ENCODE measurements at regions not wholly inside any gene's neighbourhood (a gene's known extent, or its start where the extent isn't known, plus 50 kb on each side); places are given as distances from the start of the nearest gene placed in this dataset.
A peak's percentile ranks its signal among the peaks of the same experiment; 100 is the strongest.

- H3K36me3 ChIP-seq (ENCODE audit: insufficient read depth, low read length): no peaks in the 10 kb centered on the region
- CTCF ChIA-PET (ENCODE audit: partially characterized antibody): interaction anchor here (0.9 to 1.9 kb wide), 3 partner anchors 19 to 705 kb away, joined by 3 to 14 read pairs (median 3); no protein-coding TSS in a partner anchor
- H3K4me1 Mint-ChIP-seq: no peaks in the 10 kb centered on the region
- H3K4me3 ChIP-seq (ENCODE audit: low read length in 2 of 2): no peak overlapping the region
- POLR2A ChIA-PET (ENCODE audit: partially characterized antibody): no interaction called here
- peaks cover 17 to 28% of the 10 kb centered on the region in 2 donors for H3K27me3 Mint-ChIP-seq
- peak in 1 of 5 donors; percentile 1 for DNase-seq
- no peak overlapping the region for H3K27ac ChIP-seq (ENCODE audit: low read depth, low read length)
- H3K27ac Mint-ChIP-seq: no peak overlapping the region
- no peaks in the 10 kb centered on the region for H3K4me1 ChIP-seq (ENCODE audit: insufficient read depth, low read length)
- H3K9me3 ChIP-seq (ENCODE audit: control insufficient read depth in 1 of 2, low read length in 2 of 2): no peaks in the 10 kb centered on the region
- intact Hi-C loops (cut with micrococcal nuclease): no loop called here
- no peaks in the 10 kb centered on the region for H3K36me3 Mint-ChIP-seq
- no peaks in the 10 kb centered on the region for H3K9me3 Mint-ChIP-seq
- H3K4me3 Mint-ChIP-seq: no peak overlapping the region
- no peaks in the 10 kb centered on the region for H3K27me3 ChIP-seq (ENCODE audit: insufficient read depth, low read length)
Measured at GRCh38 chr7:127504715-127505114, 80.7 kb downstream of the GCC1 start.

- Mint-ChIP-seq H3K36me3 (no peaks in the 10 kb centered on the region), H3K27me3 (peaks cover 11 to 16% of the 10 kb centered on the region in 2 donors), H3K27ac (no peak overlapping the region), H3K9me3 (no peaks in the 10 kb centered on the region), H3K4me1 (no peaks in the 10 kb centered on the region), H3K4me3 (no peak overlapping the region)
- Histone ChIP-seq H3K4me1 (ENCODE audit: insufficient read depth, low read length) (no peaks in the 10 kb centered on the region), H3K27ac (ENCODE audit: low read depth, low read length) (no peak overlapping the region), H3K9me3 (ENCODE audit: control insufficient read depth in 1 of 2, low read length in 2 of 2) (no peaks in the 10 kb centered on the region), H3K4me3 (ENCODE audit: low read length in 2 of 2) (no peak overlapping the region), H3K36me3 (ENCODE audit: insufficient read depth, low read length) (no peaks in the 10 kb centered on the region), H3K27me3 (ENCODE audit: insufficient read depth, low read length) (no peaks in the 10 kb centered on the region)
- intact Hi-C loops (cut with micrococcal nuclease): no loop called here
- DNase-seq: no peak
- ChIA-PET POLR2A (ENCODE audit: partially characterized antibody) (no interaction called here), CTCF (ENCODE audit: partially characterized antibody) (interaction anchor here (1.1 to 1.5 kb wide), 2 partner anchors 16 to 154 kb away, joined by 3 to 4 read pairs; no protein-coding TSS in a partner anchor)
Measured at GRCh38 chr7:127501817-127502216, 83.6 kb downstream of the GCC1 start.

DNA sequence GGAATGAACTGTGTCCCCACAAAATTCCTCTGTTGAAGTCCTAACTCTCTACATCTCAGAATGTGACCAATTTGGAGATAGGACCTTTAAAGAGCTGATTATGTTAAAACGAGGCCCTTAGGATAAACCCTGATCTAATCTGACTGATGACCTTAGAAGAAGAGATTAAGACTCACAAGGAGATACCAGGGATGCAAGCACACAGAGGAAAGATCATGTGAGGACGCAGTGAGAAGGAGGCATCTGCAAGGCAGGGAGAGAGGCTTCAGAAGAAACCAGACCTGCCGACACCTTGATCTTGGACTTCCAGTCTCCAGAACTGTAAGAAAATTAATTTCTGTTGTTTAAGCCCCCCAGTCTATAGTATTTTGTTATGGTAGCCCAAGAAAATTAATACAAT lies 94.9 kb upstream of the ZNF800 start:
- intact Hi-C loops (cut with micrococcal nuclease): no loop called here
- POLR2A ChIA-PET (ENCODE audit: partially characterized antibody): no interaction called here
- no peaks in the 10 kb centered on the region for H3K4me1 ChIP-seq (ENCODE audit: insufficient read depth, low read length)
- Mint-ChIP-seq H3K4me3 (no peak overlapping the region), H3K9me3 (peaks cover 0 to 10% (median 4%) of the 10 kb centered on the region in 8 donors), H3K4me1 (peaks cover 4 to 11% (median 9%) of the 10 kb centered on the region in 4 donors), H3K27me3 (peaks cover 6 to 10% of the 10 kb centered on the region in 2 donors), H3K36me3 (peaks cover 0 to 3% of the 10 kb centered on the region in 2 donors), H3K27ac (no peak overlapping the region)
- H3K27ac ChIP-seq (ENCODE audit: low read depth, low read length): no peak overlapping the region
- H3K36me3 ChIP-seq (ENCODE audit: insufficient read depth, low read length): no peaks in the 10 kb centered on the region
- H3K4me3 ChIP-seq (ENCODE audit: low read length in 2 of 2): no peak overlapping the region
- H3K9me3 ChIP-seq (ENCODE audit: control insufficient read depth in 1 of 2, low read length in 2 of 2): no peaks in the 10 kb centered on the region
- CTCF ChIA-PET (ENCODE audit: partially characterized antibody): no interaction called here
- no peak for DNase-seq
- no peaks in the 10 kb centered on the region for H3K27me3 ChIP-seq (ENCODE audit: insufficient read depth, low read length)

GRCh38 chr7:127486654-127487053 lies 94.1 kb upstream of the ZNF800 start:
- Histone ChIP-seq H3K27me3 (ENCODE audit: insufficient read depth, low read length) (no peaks in the 10 kb centered on the region), H3K4me1 (ENCODE audit: insufficient read depth, low read length) (no peaks in the 10 kb centered on the region), H3K36me3 (ENCODE audit: insufficient read depth, low read length) (no peaks in the 10 kb centered on the region), H3K9me3 (ENCODE audit: control insufficient read depth in 1 of 2, low read length in 2 of 2) (no peaks in the 10 kb centered on the region), H3K4me3 (ENCODE audit: low read length in 2 of 2) (no peak overlapping the region), H3K27ac (ENCODE audit: low read depth, low read length) (no peak overlapping the region)
- H3K4me3 Mint-ChIP-seq: no peak overlapping the region
- ChIA-PET POLR2A (ENCODE audit: partially characterized antibody) (no interaction called here), CTCF (ENCODE audit: partially characterized antibody) (no interaction called here)
- DNase-seq: no peak
- H3K9me3 Mint-ChIP-seq: peaks cover 0 to 10% (median 4%) of the 10 kb centered on the region in 8 donors
- H3K4me1 Mint-ChIP-seq: peaks cover 4 to 11% (median 9%) of the 10 kb centered on the region in 4 donors
- peaks cover 6 to 10% of the 10 kb centered on the region in 2 donors for H3K27me3 Mint-ChIP-seq
- peaks cover 0 to 3% of the 10 kb centered on the region in 2 donors for H3K36me3 Mint-ChIP-seq
- intact Hi-C loops (cut with micrococcal nuclease): no loop called here
- H3K27ac Mint-ChIP-seq: no peak overlapping the region

DNA sequence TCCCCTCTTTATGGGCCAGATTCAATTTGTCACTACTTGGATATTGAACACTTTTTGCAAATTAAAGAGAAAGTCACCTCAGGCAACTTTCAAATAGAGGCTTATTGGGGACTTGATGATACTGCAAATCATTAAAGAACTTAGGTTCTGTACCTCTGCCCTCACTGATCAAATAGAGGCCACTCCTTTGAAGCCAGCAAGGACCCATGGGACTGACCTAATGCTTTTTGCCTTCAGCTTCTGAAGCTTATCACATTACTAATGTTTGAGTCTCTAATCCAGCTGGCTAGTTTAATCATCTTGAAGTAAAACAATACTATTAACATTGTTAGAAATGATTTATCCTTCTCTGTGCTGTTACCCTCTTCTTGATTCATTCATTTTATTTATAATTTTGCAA lies 93.0 kb upstream of the ZNF800 start:
- POLR2A ChIA-PET (ENCODE audit: partially characterized antibody): interaction anchor here (0.7 kb wide), 1 partner anchor 163 kb away, joined by 3 read pairs; no protein-coding TSS in a partner anchor
- Mint-ChIP-seq H3K27ac (no peak overlapping the region), H3K4me1 (peaks cover 4 to 11% (median 9%) of the 10 kb centered on the region in 4 donors), H3K36me3 (no peaks in the 10 kb centered on the region), H3K9me3 (peaks cover 0 to 7% (median 2%) of the 10 kb centered on the region in 8 donors), H3K27me3 (peaks cover 2 to 8% of the 10 kb centered on the region in 2 donors), H3K4me3 (no peak overlapping the region)
- intact Hi-C loops (cut with micrococcal nuclease): no loop called here
- Histone ChIP-seq H3K36me3 (ENCODE audit: insufficient read depth, low read length) (no peaks in the 10 kb centered on the region), H3K4me1 (ENCODE audit: insufficient read depth, low read length) (no peaks in the 10 kb centered on the region), H3K9me3 (ENCODE audit: control insufficient read depth in 1 of 2, low read length in 2 of 2) (no peaks in the 10 kb centered on the region), H3K27me3 (ENCODE audit: insufficient read depth, low read length) (no peaks in the 10 kb centered on the region), H3K27ac (ENCODE audit: low read depth, low read length) (no peak overlapping the region), H3K4me3 (ENCODE audit: low read length in 2 of 2) (no peak overlapping the region)
- DNase-seq: no peak
- CTCF ChIA-PET (ENCODE audit: partially characterized antibody): interaction anchor here (1.3 kb wide), 1 partner anchor 19 kb away, joined by 3 read pairs; no protein-coding TSS in a partner anchor

- H3K27me3 ChIP-seq (ENCODE audit: insufficient read depth, low read length): no peaks in the 10 kb centered on the region
- no peaks in the 10 kb centered on the region for H3K36me3 Mint-ChIP-seq
- intact Hi-C loops (cut with micrococcal nuclease): no loop called here
- H3K4me1 Mint-ChIP-seq: peaks cover 4 to 11% (median 9%) of the 10 kb centered on the region in 4 donors
- no peaks in the 10 kb centered on the region for H3K9me3 ChIP-seq (ENCODE audit: control insufficient read depth in 1 of 2, low read length in 2 of 2)
- H3K36me3 ChIP-seq (ENCODE audit: insufficient read depth, low read length): no peaks in the 10 kb centered on the region
- no peaks in the 10 kb centered on the region for H3K4me1 ChIP-seq (ENCODE audit: insufficient read depth, low read length)
- ChIA-PET POLR2A (ENCODE audit: partially characterized antibody) (interaction anchor here (0.7 kb wide), 1 partner anchor 164 kb away, joined by 3 read pairs; no protein-coding TSS in a partner anchor), CTCF (ENCODE audit: partially characterized antibody) (interaction anchor here (1.3 kb wide), 1 partner anchor 20 kb away, joined by 3 read pairs; no protein-coding TSS in a partner anchor)
- peak overlapping the region; percentile 13 to 63 (median 50) for H3K4me3 Mint-ChIP-seq
- no peak for DNase-seq
- H3K27me3 Mint-ChIP-seq: peaks cover 2 to 6% of the 10 kb centered on the region in 2 donors
- H3K9me3 Mint-ChIP-seq: peaks cover 0 to 7% (median 2%) of the 10 kb centered on the region in 8 donors
- peak overlapping the region in 1 of 7 donors; percentile 74 for H3K27ac Mint-ChIP-seq
- H3K4me3 ChIP-seq (ENCODE audit: low read length in 2 of 2): no peak overlapping the region
- H3K27ac ChIP-seq (ENCODE audit: low read depth, low read length): no peak overlapping the region
Measured at GRCh38 chr7:127484954-127485353, 92.4 kb upstream of the ZNF800 start.

DNA sequence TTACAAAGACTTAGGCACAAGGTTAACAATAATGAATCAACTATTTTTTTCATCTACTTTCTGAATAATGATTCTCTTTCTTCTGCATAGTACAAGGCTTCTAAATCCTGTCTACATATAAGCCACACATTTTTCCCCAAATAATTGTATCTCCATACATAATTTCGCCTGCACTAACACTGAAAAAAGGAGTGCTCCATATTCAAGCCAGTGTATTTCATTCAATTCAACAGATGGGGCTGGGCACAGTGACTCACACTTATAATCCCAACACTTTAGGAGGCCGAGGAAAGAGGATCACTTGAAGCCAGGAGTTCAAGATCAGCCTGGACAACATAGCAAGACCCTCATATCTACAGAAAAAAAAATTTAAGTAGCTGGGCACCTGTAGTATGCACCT lies 86.0 kb upstream of the ZNF800 start:
- peaks cover 19 to 26% of the 10 kb centered on the region in 2 donors for H3K27me3 Mint-ChIP-seq
- no peaks in the 10 kb centered on the region for H3K27me3 ChIP-seq (ENCODE audit: insufficient read depth, low read length)

More for the DNA sequence above, 86.0 kb upstream of the ZNF800 start:
- Mint-ChIP-seq H3K4me1 (peaks cover 0 to 3% (median under 1%) of the 10 kb centered on the region in 4 donors), H3K4me3 (no peak overlapping the region), H3K36me3 (no peaks in the 10 kb centered on the region), H3K27ac (no peak overlapping the region), H3K9me3 (no peaks in the 10 kb centered on the region)
- CTCF ChIA-PET (ENCODE audit: partially characterized antibody): interaction anchor here (2.1 kb wide), 1 partner anchor 32 kb away, joined by 5 read pairs; no protein-coding TSS in a partner anchor
- Histone ChIP-seq H3K4me1 (ENCODE audit: insufficient read depth, low read length) (no peaks in the 10 kb centered on the region), H3K36me3 (ENCODE audit: insufficient read depth, low read length) (no peaks in the 10 kb centered on the region), H3K9me3 (ENCODE audit: control insufficient read depth in 1 of 2, low read length in 2 of 2) (no peaks in the 10 kb centered on the region), H3K4me3 (ENCODE audit: low read length in 2 of 2) (no peak overlapping the region), H3K27ac (ENCODE audit: low read depth, low read length) (no peak overlapping the region)
- no peak for DNase-seq
- POLR2A ChIA-PET (ENCODE audit: partially characterized antibody): no interaction called here
- intact Hi-C loops (cut with micrococcal nuclease): no loop called here
